SH-SY5Y (cell line): ENCODE measurements at regions not wholly inside any gene's neighbourhood (a gene's known extent, or its start where the extent isn't known, plus 50 kb on each side); places are given as distances from the start of the nearest gene placed in this dataset.

ENCODE experiments used
- GATA2 ChIP-seq: IDR thresholded peaks from 2 replicates; pipeline ENCODE4 v1.6.1; 2011; ENCODE audit warnings: mild to moderate bottlenecking, low read depth, low read length
- GATA3 ChIP-seq: IDR thresholded peaks from 2 replicates; pipeline ENCODE4 v1.6.1; 2011; ENCODE audit warnings: low read depth, mild to moderate bottlenecking, low read length, moderate library complexity

- TF ChIP-seq GATA2 (no peak), GATA3 (no peak)
Measured at GRCh38 chr9:88746029-88746742, 211.2 kb downstream of the NXNL2 start.
